Inflammatory macrophage treated with lipopolysaccharide for 4 hours (primary cell): ENCODE measurements at regions not wholly inside any gene's neighbourhood (a gene's known extent, or its start where the extent isn't known, plus 50 kb on each side); places are given as distances from the start of the nearest gene placed in this dataset.
"Not testable (repeated sequence)": the region's sequence is repeated elsewhere in the genome, so short reads cannot be mapped to it uniquely, and the experiment has no call there.

Experiments
- DNase-seq: peaks from one replicate; pipeline ENCODE4 v3.0.0-alpha.2; 2020

- peak; percentile 86 for DNase-seq
Observed at GRCh38 chr6:140039364-140039763, 664.9 kb upstream of the CITED2 start.

- peak; percentile 51 for DNase-seq
Observed at GRCh38 chr6:140036196-140036595, 661.7 kb upstream of the CITED2 start.

GRCh38 chr6:140032189-140032588 lies 657.7 kb upstream of the CITED2 start:
- peak; percentile 48 for DNase-seq

GRCh38 chr6:140029551-140029950 lies 655.1 kb upstream of the CITED2 start:
- DNase-seq: no peak

- no peak for DNase-seq
Observed at GRCh38 chr6:140027219-140027618, 652.8 kb upstream of the CITED2 start.

- DNase-seq: no peak
Observed at GRCh38 chr6:140026546-140026945, 652.1 kb upstream of the CITED2 start.

- DNase-seq: no peak
Observed at GRCh38 chr6:140025171-140025570, 650.7 kb upstream of the CITED2 start.

- no peak for DNase-seq
Observed at GRCh38 chr6:140020207-140020791, 645.9 kb upstream of the CITED2 start.

GRCh38 chr6:140018588-140018987 lies 644.1 kb upstream of the CITED2 start:
- no peak for DNase-seq

GRCh38 chr6:140017470-140017869 lies 643.0 kb upstream of the CITED2 start:
- DNase-seq: no peak

GRCh38 chr6:140012150-140012549 lies 637.7 kb upstream of the CITED2 start:
- peak; percentile 29 for DNase-seq

GRCh38 chr6:140011537-140011936 lies 637.1 kb upstream of the CITED2 start:
- no peak for DNase-seq

GRCh38 chr6:140009286-140009685 lies 634.8 kb upstream of the CITED2 start:
- no peak for DNase-seq

GRCh38 chr6:140007525-140007924 lies 633.1 kb upstream of the CITED2 start:
- no peak for DNase-seq

- no peak for DNase-seq
Observed at GRCh38 chr6:140003217-140003616, 628.8 kb upstream of the CITED2 start.

- DNase-seq: no peak
Observed at GRCh38 chr6:140002396-140003022, 628.1 kb upstream of the CITED2 start.

- no peak for DNase-seq
Observed at GRCh38 chr6:140001821-140002341, 627.4 kb upstream of the CITED2 start.

- no peak for DNase-seq
Observed at GRCh38 chr6:140001005-140001404, 626.6 kb upstream of the CITED2 start.

GRCh38 chr6:139999661-140000060 lies 625.2 kb upstream of the CITED2 start:
- not testable (repeated sequence) for DNase-seq

- not testable (repeated sequence) for DNase-seq
Observed at GRCh38 chr6:139998478-139998877, 624.0 kb upstream of the CITED2 start.

- DNase-seq: no peak
Observed at GRCh38 chr6:139996253-139996834, 621.9 kb upstream of the CITED2 start.

GRCh38 chr6:139994998-139995397 lies 620.5 kb upstream of the CITED2 start:
- no peak for DNase-seq

- DNase-seq: no peak
Observed at GRCh38 chr6:139990856-139991465, 616.5 kb upstream of the CITED2 start.
